ENCODE measurements at regions not wholly inside any gene's neighbourhood (a gene's known extent, or its start where the extent isn't known, plus 50 kb on each side); places are given as distances from the start of the nearest gene placed in this dataset.

- TF ChIP-seq CTCF (conservative IDR thresholded peaks at IDR 0.05; ENCODE audit: low read length) (no peak), EZH2phosphoT487 (IDR thresholded peaks at IDR 0.05; ENCODE audit: borderline replicate concordance, low read depth, low read length) (no peak)
Measured at GRCh38 chr1:188846468-188846867, 1631.2 kb downstream of the BRINP3 start.

Data from OCI-LY7 (cell line).